Upper lobe of left lung (tissue), 4 donors: ENCODE measurements at regions not wholly inside any gene's neighbourhood (a gene's known extent, or its start where the extent isn't known, plus 50 kb on each side); places are given as distances from the start of the nearest gene placed in this dataset.

ENCODE experiments used
- EP300 ChIP-seq, 4 donors: sonication (generic); formaldehyde crosslinking; IDR thresholded peaks; one replicate each; pipeline ENCODE4 v1.5.1; 2017; ENCODE audit warnings: antibody characterized with exemption in 4 of 4, control low read depth in 2 of 4
- POLR2A ChIP-seq, 4 donors: fragments of 450-650 bp; IDR thresholded peaks; one replicate each; pipeline ENCODE4 v1.5.1; 2016 to 2017; ENCODE audit warnings: antibody characterized with exemption in 4 of 4, mild to moderate bottlenecking in 2 of 4
- TF ChIP-seq, protein P1 (sequence below), 6 experiments: fragments of 450-650 bp in 4 of 6; fragments of 200-600 bp in 2 of 6; sonication (generic) in 2 of 6; IDR thresholded peaks; one replicate each; pipeline ENCODE4 v1.5.1; 2016 to 2019; ENCODE audit warnings: antibody characterized with exemption in 6 of 6

- no peak for TF ChIP-seq POLR2A (IDR thresholded peaks at IDR 0.05)
- TF ChIP-seq EP300 (IDR thresholded peaks at IDR 0.05): no peak
- TF ChIP-seq, protein P1, sequence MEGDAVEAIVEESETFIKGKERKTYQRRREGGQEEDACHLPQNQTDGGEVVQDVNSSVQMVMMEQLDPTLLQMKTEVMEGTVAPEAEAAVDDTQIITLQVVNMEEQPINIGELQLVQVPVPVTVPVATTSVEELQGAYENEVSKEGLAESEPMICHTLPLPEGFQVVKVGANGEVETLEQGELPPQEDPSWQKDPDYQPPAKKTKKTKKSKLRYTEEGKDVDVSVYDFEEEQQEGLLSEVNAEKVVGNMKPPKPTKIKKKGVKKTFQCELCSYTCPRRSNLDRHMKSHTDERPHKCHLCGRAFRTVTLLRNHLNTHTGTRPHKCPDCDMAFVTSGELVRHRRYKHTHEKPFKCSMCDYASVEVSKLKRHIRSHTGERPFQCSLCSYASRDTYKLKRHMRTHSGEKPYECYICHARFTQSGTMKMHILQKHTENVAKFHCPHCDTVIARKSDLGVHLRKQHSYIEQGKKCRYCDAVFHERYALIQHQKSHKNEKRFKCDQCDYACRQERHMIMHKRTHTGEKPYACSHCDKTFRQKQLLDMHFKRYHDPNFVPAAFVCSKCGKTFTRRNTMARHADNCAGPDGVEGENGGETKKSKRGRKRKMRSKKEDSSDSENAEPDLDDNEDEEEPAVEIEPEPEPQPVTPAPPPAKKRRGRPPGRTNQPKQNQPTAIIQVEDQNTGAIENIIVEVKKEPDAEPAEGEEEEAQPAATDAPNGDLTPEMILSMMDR (IDR thresholded peaks at IDR 0.05): no peak
Observed at GRCh38 chr20:39258253-39258652, 296.1 kb downstream of the DHX35 start.
